Natural killer cell (primary cell): ENCODE measurements at regions not wholly inside any gene's neighbourhood (a gene's known extent, or its start where the extent isn't known, plus 50 kb on each side); places are given as distances from the start of the nearest gene placed in this dataset.

Experiments used
- ATAC-seq, 3 donors: fragments of 150-1000 bp in 2 of 3; fragments of 200-7000 bp in 1 of 3; cut with Tn5 transposase; 1 replicate in 1 of 3; 2 replicates in 2 of 3; pipeline ENCODE4 v1.10.0; 2021; ENCODE audit warnings: mild to moderate bottlenecking in 2 of 3, moderate library complexity in 2 of 3
- DNase-seq, 2 donors: peaks; one replicate each; pipeline versions ENCODE4 v3.0.0 to v3.0.0-alpha.2; 2013 to 2021; ENCODE audit warnings: mixed read lengths in 1 of 2
- H3K27ac ChIP-seq: one replicate; pipeline ENCODE4 v1.5.1; 2013; ENCODE audit warnings: mild to moderate bottlenecking, low read length
- H3K27me3 ChIP-seq: one replicate; pipeline ENCODE4 v1.6.1; 2013; ENCODE audit warnings: low read length; ENCODE audit not compliant: control insufficient read depth, insufficient read depth
- H3K36me3 ChIP-seq: one replicate; pipeline ENCODE4 v1.6.1; 2013; ENCODE audit warnings: low read length; ENCODE audit not compliant: control insufficient read depth, insufficient read depth
- H3K4me1 ChIP-seq: one replicate; pipeline ENCODE4 v1.6.1; 2013; ENCODE audit warnings: low read length; ENCODE audit not compliant: control insufficient read depth, insufficient read depth
- H3K4me3 ChIP-seq: one replicate; pipeline ENCODE4 v1.5.1; 2013; ENCODE audit warnings: low read length
- H3K9me3 ChIP-seq: one replicate; pipeline ENCODE4 v1.6.1; 2013; ENCODE audit warnings: low read length; ENCODE audit not compliant: control insufficient read depth, insufficient read depth
- H3K27ac Mint-ChIP-seq, 2 donors: one replicate each; pipeline ENCODE4 v1.8.0; 2022; ENCODE audit warnings: mild to moderate bottlenecking in 2 of 2, mixed read lengths in 2 of 2, moderate library complexity in 1 of 2
- H3K27me3 Mint-ChIP-seq, 2 donors: one replicate each; pipeline ENCODE4 v1.8.0; 2022; ENCODE audit warnings: low read depth in 2 of 2, mixed read lengths in 2 of 2
- H3K36me3 Mint-ChIP-seq: one replicate; pipeline ENCODE4 v1.8.0; 2022; ENCODE audit warnings: mixed read lengths
- H3K4me1 Mint-ChIP-seq, 2 donors: one replicate each; pipeline ENCODE4 v1.8.0; 2022; ENCODE audit warnings: mixed read lengths in 2 of 2
- H3K4me3 Mint-ChIP-seq: one replicate; pipeline ENCODE4 v1.8.0; 2022; ENCODE audit warnings: mild to moderate bottlenecking, moderate library complexity, mixed read lengths
- H3K9me3 Mint-ChIP-seq, 2 donors: one replicate each; pipeline ENCODE4 v1.8.0; 2022; ENCODE audit warnings: mixed read lengths in 2 of 2
- CTCF ChIP-seq: fragments of 200-600 bp; IDR thresholded peaks from one replicate; pipeline ENCODE4 v1.8.0; 2022; ENCODE audit warnings: antibody characterized with exemption
- WGBS: methylation state at CpG from one replicate; pipeline ENCODE4 v1.1.7; 2013; ENCODE audit warnings: missing lambda C conversion rate; ENCODE audit not compliant: insufficient coverage; 5-methylcytosine and 5-hydroxymethylcytosine counted together
- intact Hi-C: fragments of 100-400 bp; cut with micrococcal nuclease; formaldehyde crosslinking; loops from one replicate; pipeline ENCODE4 v1.14.2; 2022

GRCh38 chr17:71521724-71522123 is 599.1 kb upstream of the SOX9 start:
- no peak overlapping the region for H3K27ac Mint-ChIP-seq
- 100% methylated on average over 2 of the region's 2 CpGs for WGBS
- H3K27ac ChIP-seq, result no peak overlapping the region
- no peak for ATAC-seq
- H3K4me3 Mint-ChIP-seq, result no peak overlapping the region
- TF ChIP-seq CTCF, result no peak
- H3K36me3 ChIP-seq, result no peaks in the 10 kb centered on the region
- H3K4me1 ChIP-seq, result no peaks in the 10 kb centered on the region
- no peaks in the 10 kb centered on the region for H3K27me3 ChIP-seq
- H3K4me3 ChIP-seq, result no peak overlapping the region
- no peaks in the 10 kb centered on the region for H3K4me1 Mint-ChIP-seq
- peaks cover 14 to 15% of the 10 kb centered on the region in 2 donors for H3K9me3 Mint-ChIP-seq
- no peaks in the 10 kb centered on the region for H3K9me3 ChIP-seq
- H3K36me3 Mint-ChIP-seq, result no peaks in the 10 kb centered on the region
- H3K27me3 Mint-ChIP-seq, result no peaks in the 10 kb centered on the region
- intact Hi-C loops, result no loop called here
- no peak for DNase-seq

- no peak for ATAC-seq
- Histone ChIP-seq H3K4me3 (no peak overlapping the region), H3K4me1 (no peaks in the 10 kb centered on the region), H3K27me3 (no peaks in the 10 kb centered on the region), H3K27ac (no peak overlapping the region), H3K9me3 (no peaks in the 10 kb centered on the region), H3K36me3 (no peaks in the 10 kb centered on the region)
- no peak for DNase-seq
- TF ChIP-seq CTCF, result no peak
- WGBS, result 75% methylated on average over 1 of the region's 1 CpG
- no peaks in the 10 kb centered on the region for H3K27me3 Mint-ChIP-seq
- no peak overlapping the region for H3K4me3 Mint-ChIP-seq
- intact Hi-C loops, result no loop called here
- H3K36me3 Mint-ChIP-seq, result no peaks in the 10 kb centered on the region
- H3K27ac Mint-ChIP-seq, result no peak overlapping the region
- no peaks in the 10 kb centered on the region for H3K4me1 Mint-ChIP-seq
- H3K9me3 Mint-ChIP-seq, result peaks cover 14 to 15% of the 10 kb centered on the region in 2 donors
Measured at GRCh38 chr17:71522383-71522782, 598.4 kb upstream of the SOX9 start.

- DNase-seq, result no peak
- Mint-ChIP-seq H3K27me3 (no peaks in the 10 kb centered on the region), H3K9me3 (peaks cover 16 to 18% of the 10 kb centered on the region in 2 donors), H3K27ac (no peak overlapping the region), H3K4me1 (no peaks in the 10 kb centered on the region), H3K4me3 (no peak overlapping the region), H3K36me3 (no peaks in the 10 kb centered on the region)
- Histone ChIP-seq H3K36me3 (no peaks in the 10 kb centered on the region), H3K9me3 (no peaks in the 10 kb centered on the region), H3K27ac (no peak overlapping the region), H3K4me3 (no peak overlapping the region), H3K27me3 (no peaks in the 10 kb centered on the region), H3K4me1 (no peaks in the 10 kb centered on the region)
- no peak for TF ChIP-seq CTCF
- 72% methylated on average over 4 of the region's 6 CpGs for WGBS
- intact Hi-C loops, result no loop called here
- no peak for ATAC-seq
Measured at GRCh38 chr17:71527311-71527710, 593.5 kb upstream of the SOX9 start.

- intact Hi-C loops, result no loop called here
Measured at GRCh38 chr17:71528210-71528609, 592.6 kb upstream of the SOX9 start.

More at GRCh38 chr17:71528210-71528609, 592.6 kb upstream of the SOX9 start:
- ATAC-seq, result no peak
- H3K4me3 Mint-ChIP-seq, result no peak overlapping the region
- no peak for DNase-seq
- no peaks in the 10 kb centered on the region for H3K9me3 ChIP-seq
- H3K4me1 ChIP-seq, result no peaks in the 10 kb centered on the region
- no peak overlapping the region for H3K4me3 ChIP-seq
- H3K4me1 Mint-ChIP-seq, result no peaks in the 10 kb centered on the region
- no peaks in the 10 kb centered on the region for H3K27me3 Mint-ChIP-seq
- H3K27me3 ChIP-seq, result no peaks in the 10 kb centered on the region
- H3K9me3 Mint-ChIP-seq, result peaks cover 13 to 23% of the 10 kb centered on the region in 2 donors
- H3K27ac Mint-ChIP-seq, result no peak overlapping the region
- no peaks in the 10 kb centered on the region for H3K36me3 Mint-ChIP-seq
- TF ChIP-seq CTCF, result no peak
- H3K27ac ChIP-seq, result no peak overlapping the region
- H3K36me3 ChIP-seq, result no peaks in the 10 kb centered on the region
